ENCODE measurements at regions not wholly inside any gene's neighbourhood (a gene's known extent, or its start where the extent isn't known, plus 50 kb on each side); places are given as distances from the start of the nearest gene placed in this dataset.

DNA sequence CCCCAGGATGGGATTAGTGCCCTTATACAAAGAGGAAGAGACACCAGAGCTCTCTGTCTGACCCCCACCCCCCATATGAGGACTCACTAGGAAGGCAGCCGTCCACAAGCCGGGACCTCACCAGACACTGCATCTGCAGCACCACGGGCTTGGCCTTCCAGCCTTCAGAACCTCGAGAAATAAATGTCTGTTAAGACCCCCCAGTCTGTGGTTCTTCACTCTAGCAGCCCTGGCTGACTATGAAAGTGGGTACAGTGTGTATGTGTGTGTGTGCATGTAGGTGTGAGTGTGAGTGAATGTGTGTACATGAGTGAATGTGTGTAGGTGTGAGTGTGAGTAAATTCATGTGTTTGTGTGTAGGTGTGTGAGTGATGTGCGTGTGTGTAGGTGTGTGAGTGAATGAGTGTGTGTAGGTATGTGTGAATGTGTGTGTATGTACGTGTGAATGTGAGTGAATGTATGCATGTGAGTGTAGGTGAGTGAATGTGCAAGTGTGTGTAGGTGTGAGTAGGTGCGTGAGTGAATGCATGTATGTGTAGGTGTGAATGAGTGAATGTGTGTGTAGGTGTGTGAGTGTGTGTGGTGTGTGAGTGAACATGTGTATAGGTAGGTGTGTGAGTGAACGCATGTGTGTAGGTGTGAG, 201.6 kb upstream of the ZNF536 start:
- WGBS (ENCODE audit: insufficient coverage) = 91% methylated on average over 8 of the region's 8 CpGs
- TF ChIP-seq, protein P1, sequence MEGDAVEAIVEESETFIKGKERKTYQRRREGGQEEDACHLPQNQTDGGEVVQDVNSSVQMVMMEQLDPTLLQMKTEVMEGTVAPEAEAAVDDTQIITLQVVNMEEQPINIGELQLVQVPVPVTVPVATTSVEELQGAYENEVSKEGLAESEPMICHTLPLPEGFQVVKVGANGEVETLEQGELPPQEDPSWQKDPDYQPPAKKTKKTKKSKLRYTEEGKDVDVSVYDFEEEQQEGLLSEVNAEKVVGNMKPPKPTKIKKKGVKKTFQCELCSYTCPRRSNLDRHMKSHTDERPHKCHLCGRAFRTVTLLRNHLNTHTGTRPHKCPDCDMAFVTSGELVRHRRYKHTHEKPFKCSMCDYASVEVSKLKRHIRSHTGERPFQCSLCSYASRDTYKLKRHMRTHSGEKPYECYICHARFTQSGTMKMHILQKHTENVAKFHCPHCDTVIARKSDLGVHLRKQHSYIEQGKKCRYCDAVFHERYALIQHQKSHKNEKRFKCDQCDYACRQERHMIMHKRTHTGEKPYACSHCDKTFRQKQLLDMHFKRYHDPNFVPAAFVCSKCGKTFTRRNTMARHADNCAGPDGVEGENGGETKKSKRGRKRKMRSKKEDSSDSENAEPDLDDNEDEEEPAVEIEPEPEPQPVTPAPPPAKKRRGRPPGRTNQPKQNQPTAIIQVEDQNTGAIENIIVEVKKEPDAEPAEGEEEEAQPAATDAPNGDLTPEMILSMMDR (IDR thresholded peaks at IDR 0.05) = no peak
- Histone ChIP-seq H3K27me3 (ENCODE audit: control insufficient read depth, insufficient read depth, low read length) (no peaks in the 10 kb centered on the region), H3K27ac (ENCODE audit: low read length) (no peak overlapping the region), H3K4me3 (ENCODE audit: low read length) (no peak overlapping the region), H3K4me1 (ENCODE audit: control insufficient read depth, insufficient read depth, low read length) (no peaks in the 10 kb centered on the region), H3K9me3 (ENCODE audit: control insufficient read depth, insufficient read depth, low read length) (no peaks in the 10 kb centered on the region), H3K36me3 (ENCODE audit: control insufficient read depth, insufficient read depth, low read length) (no peaks in the 10 kb centered on the region)
- ATAC-seq (no peak), DNase-seq (no peak)
- H3K27ac Mint-ChIP-seq = no peak overlapping the region
- intact Hi-C loops (cut with micrococcal nuclease) = no loop called here
- no peaks in the 10 kb centered on the region for H3K36me3 Mint-ChIP-seq
- no peaks in the 10 kb centered on the region for H3K27me3 Mint-ChIP-seq (ENCODE audit: low read depth in 2 of 2)
- no peaks in the 10 kb centered on the region for H3K4me1 Mint-ChIP-seq
- H3K9me3 Mint-ChIP-seq = no peaks in the 10 kb centered on the region
- H3K4me3 Mint-ChIP-seq = no peak overlapping the region

DNA sequence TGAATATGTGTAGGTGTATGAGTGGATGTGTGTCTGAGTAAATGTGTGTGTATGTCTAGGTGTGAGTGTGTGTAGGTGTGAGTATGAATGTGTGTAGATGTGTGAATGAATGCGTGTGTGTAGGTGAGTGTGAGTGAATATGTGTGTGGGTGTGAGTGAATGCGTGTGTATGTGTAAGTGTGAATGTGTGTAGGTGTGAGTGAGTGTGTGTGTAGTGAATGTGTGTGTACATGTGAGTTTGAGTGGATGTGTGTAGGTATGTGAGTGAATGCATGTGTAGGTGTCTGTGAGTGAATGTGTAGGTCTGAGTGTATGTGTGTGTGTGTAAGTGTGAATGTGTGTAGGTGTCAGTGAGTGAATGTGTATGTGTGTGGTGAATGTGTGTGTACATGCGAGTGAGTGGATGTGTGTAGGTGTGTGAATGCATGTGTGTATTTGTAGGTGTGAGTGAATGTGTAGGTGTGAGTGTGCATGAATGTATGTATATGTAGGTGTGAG, 201.0 kb upstream of the ZNF536 start:
- H3K9me3 Mint-ChIP-seq = no peaks in the 10 kb centered on the region
- no peak overlapping the region for H3K27ac ChIP-seq (ENCODE audit: low read length)
- no peak overlapping the region for H3K4me3 ChIP-seq (ENCODE audit: low read length)
- intact Hi-C loops (cut with micrococcal nuclease) = no loop called here
- H3K4me1 Mint-ChIP-seq = no peaks in the 10 kb centered on the region
- DNase-seq (no peak), ATAC-seq (no peak)
- no peak overlapping the region for H3K4me3 Mint-ChIP-seq
- H3K27me3 Mint-ChIP-seq (ENCODE audit: low read depth in 2 of 2) = no peaks in the 10 kb centered on the region
- H3K36me3 Mint-ChIP-seq = no peaks in the 10 kb centered on the region
- TF ChIP-seq, protein P1 (IDR thresholded peaks at IDR 0.05) = no peak
- no peaks in the 10 kb centered on the region for H3K9me3 ChIP-seq (ENCODE audit: control insufficient read depth, insufficient read depth, low read length)
- 92% methylated on average over 3 of the region's 3 CpGs for WGBS (ENCODE audit: insufficient coverage)
- no peaks in the 10 kb centered on the region for H3K36me3 ChIP-seq (ENCODE audit: control insufficient read depth, insufficient read depth, low read length)
- H3K4me1 ChIP-seq (ENCODE audit: control insufficient read depth, insufficient read depth, low read length) = no peaks in the 10 kb centered on the region
- no peaks in the 10 kb centered on the region for H3K27me3 ChIP-seq (ENCODE audit: control insufficient read depth, insufficient read depth, low read length)
- no peak overlapping the region for H3K27ac Mint-ChIP-seq

DNA sequence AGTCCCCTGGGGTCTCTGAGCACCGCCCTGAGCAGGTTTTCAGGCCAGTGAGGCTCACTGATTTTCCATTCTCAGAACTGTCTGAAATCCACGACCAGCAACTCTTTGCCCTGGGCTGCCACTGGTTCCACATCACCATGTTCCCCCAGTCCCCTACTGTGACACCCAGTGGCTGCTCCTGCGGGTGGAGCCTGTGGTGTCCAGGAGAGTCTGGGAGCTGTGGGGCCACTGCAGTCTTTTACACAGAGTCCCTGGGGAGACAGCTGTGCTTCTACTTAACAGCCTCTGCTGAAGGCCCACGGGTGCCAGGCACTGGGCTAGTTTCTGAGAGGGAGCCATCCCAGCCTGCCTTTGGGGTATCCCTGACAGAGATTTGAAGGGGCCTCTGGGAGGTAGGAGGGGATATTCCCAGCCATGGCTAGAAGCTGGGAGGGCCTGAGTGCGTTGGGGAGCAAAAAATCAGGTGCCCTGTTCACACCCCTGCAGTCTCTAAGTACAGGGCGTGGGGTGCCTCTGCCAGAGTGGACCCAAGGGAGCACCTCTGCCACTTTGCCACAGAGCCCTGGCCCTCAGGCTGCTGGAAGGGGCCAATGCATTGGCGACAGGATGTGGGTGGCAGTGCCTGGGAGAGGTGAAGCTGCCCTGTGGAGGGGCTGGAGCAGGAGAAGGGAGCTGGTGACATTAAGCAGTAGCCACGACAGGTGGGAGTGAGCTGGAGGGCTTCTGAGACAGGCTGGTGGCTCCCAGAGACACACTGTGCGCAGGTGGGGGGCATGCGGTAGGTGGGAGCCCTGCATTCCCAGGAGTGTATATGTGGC, 200.2 kb upstream of the ZNF536 start:
- H3K9me3 Mint-ChIP-seq = no peaks in the 10 kb centered on the region
- no peaks in the 10 kb centered on the region for H3K36me3 Mint-ChIP-seq
- 85% methylated on average over 10 of the region's 10 CpGs for WGBS (ENCODE audit: insufficient coverage)
- no peaks in the 10 kb centered on the region for H3K27me3 Mint-ChIP-seq (ENCODE audit: low read depth in 2 of 2)
- no peak overlapping the region for H3K27ac ChIP-seq (ENCODE audit: low read length)
- no peaks in the 10 kb centered on the region for H3K4me1 ChIP-seq (ENCODE audit: control insufficient read depth, insufficient read depth, low read length)
- H3K4me3 ChIP-seq (ENCODE audit: low read length) = no peak overlapping the region
- H3K4me1 Mint-ChIP-seq = no peaks in the 10 kb centered on the region
- no peak overlapping the region for H3K4me3 Mint-ChIP-seq
- ATAC-seq = no peak
- H3K36me3 ChIP-seq (ENCODE audit: control insufficient read depth, insufficient read depth, low read length) = no peaks in the 10 kb centered on the region
- H3K9me3 ChIP-seq (ENCODE audit: control insufficient read depth, insufficient read depth, low read length) = no peaks in the 10 kb centered on the region
- no peak overlapping the region for H3K27ac Mint-ChIP-seq
- DNase-seq = no peak
- TF ChIP-seq, protein P1 (IDR thresholded peaks at IDR 0.05) = no peak
- H3K27me3 ChIP-seq (ENCODE audit: control insufficient read depth, insufficient read depth, low read length) = no peaks in the 10 kb centered on the region
- intact Hi-C loops (cut with micrococcal nuclease) = no loop called here
